ENCODE measurements at regions not wholly inside any gene's neighbourhood (a gene's known extent, or its start where the extent isn't known, plus 50 kb on each side); places are given as distances from the start of the nearest gene placed in this dataset.

DNA sequence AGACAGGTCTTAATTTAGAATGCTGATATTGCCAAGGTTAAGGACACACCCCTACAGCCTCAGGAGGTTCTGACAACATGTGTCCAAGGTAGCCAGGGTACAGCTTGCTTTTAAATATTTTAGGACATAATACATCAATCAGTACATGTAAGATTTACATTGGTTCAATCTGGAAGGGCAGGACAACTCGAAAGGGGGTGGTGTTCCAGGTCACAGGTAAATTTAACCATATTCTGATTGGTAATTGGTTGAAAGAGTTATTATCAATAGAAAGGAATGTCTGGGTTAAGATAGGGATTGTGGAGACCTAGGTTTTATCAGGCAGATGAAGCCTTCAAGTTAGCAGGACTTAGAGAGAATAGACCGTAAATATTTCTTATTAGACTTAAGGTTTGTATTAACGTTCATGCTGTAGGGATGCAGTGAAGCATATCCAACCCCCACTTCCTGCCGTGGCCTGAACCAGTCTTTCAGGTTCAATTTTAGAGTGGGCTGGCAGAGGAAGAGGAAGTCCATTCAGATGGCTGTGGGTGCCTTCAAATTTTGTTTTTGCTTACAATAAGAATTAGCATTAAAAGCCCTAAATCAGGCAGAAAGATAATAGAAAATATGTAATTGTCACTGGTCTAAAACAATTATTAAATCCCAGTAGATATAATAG is 136.5 kb upstream of the GALNTL6 start:
- no peak for TF ChIP-seq RAD21 (conservative IDR thresholded peaks at IDR 0.05)
- TF ChIP-seq, protein P1, sequence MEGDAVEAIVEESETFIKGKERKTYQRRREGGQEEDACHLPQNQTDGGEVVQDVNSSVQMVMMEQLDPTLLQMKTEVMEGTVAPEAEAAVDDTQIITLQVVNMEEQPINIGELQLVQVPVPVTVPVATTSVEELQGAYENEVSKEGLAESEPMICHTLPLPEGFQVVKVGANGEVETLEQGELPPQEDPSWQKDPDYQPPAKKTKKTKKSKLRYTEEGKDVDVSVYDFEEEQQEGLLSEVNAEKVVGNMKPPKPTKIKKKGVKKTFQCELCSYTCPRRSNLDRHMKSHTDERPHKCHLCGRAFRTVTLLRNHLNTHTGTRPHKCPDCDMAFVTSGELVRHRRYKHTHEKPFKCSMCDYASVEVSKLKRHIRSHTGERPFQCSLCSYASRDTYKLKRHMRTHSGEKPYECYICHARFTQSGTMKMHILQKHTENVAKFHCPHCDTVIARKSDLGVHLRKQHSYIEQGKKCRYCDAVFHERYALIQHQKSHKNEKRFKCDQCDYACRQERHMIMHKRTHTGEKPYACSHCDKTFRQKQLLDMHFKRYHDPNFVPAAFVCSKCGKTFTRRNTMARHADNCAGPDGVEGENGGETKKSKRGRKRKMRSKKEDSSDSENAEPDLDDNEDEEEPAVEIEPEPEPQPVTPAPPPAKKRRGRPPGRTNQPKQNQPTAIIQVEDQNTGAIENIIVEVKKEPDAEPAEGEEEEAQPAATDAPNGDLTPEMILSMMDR (IDR thresholded peaks at IDR 0.05; ENCODE audit: poor library complexity, severe bottlenecking): no peak
- TF ChIP-seq POLR2AphosphoS5 (IDR thresholded peaks at IDR 0.05): no peak
- no peak for TF ChIP-seq TAF1 (IDR thresholded peaks at IDR 0.05; ENCODE audit: low read depth)
- TF ChIP-seq EZH2 (IDR thresholded peaks at IDR 0.05; ENCODE audit: borderline replicate concordance, insufficient read depth, low read length, poor library complexity, severe bottlenecking): no peak
- TF ChIP-seq, protein P2, sequence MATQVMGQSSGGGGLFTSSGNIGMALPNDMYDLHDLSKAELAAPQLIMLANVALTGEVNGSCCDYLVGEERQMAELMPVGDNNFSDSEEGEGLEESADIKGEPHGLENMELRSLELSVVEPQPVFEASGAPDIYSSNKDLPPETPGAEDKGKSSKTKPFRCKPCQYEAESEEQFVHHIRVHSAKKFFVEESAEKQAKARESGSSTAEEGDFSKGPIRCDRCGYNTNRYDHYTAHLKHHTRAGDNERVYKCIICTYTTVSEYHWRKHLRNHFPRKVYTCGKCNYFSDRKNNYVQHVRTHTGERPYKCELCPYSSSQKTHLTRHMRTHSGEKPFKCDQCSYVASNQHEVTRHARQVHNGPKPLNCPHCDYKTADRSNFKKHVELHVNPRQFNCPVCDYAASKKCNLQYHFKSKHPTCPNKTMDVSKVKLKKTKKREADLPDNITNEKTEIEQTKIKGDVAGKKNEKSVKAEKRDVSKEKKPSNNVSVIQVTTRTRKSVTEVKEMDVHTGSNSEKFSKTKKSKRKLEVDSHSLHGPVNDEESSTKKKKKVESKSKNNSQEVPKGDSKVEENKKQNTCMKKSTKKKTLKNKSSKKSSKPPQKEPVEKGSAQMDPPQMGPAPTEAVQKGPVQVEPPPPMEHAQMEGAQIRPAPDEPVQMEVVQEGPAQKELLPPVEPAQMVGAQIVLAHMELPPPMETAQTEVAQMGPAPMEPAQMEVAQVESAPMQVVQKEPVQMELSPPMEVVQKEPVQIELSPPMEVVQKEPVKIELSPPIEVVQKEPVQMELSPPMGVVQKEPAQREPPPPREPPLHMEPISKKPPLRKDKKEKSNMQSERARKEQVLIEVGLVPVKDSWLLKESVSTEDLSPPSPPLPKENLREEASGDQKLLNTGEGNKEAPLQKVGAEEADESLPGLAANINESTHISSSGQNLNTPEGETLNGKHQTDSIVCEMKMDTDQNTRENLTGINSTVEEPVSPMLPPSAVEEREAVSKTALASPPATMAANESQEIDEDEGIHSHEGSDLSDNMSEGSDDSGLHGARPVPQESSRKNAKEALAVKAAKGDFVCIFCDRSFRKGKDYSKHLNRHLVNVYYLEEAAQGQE (IDR thresholded peaks at IDR 0.05; ENCODE audit: borderline replicate concordance): no peak
- TF ChIP-seq EP300 (conservative IDR thresholded peaks at IDR 0.05; ENCODE audit: poor library complexity, severe bottlenecking): no peak
